ENCODE measurements at regions not wholly inside any gene's neighbourhood (a gene's known extent, or its start where the extent isn't known, plus 50 kb on each side); places are given as distances from the start of the nearest gene placed in this dataset.

DNA sequence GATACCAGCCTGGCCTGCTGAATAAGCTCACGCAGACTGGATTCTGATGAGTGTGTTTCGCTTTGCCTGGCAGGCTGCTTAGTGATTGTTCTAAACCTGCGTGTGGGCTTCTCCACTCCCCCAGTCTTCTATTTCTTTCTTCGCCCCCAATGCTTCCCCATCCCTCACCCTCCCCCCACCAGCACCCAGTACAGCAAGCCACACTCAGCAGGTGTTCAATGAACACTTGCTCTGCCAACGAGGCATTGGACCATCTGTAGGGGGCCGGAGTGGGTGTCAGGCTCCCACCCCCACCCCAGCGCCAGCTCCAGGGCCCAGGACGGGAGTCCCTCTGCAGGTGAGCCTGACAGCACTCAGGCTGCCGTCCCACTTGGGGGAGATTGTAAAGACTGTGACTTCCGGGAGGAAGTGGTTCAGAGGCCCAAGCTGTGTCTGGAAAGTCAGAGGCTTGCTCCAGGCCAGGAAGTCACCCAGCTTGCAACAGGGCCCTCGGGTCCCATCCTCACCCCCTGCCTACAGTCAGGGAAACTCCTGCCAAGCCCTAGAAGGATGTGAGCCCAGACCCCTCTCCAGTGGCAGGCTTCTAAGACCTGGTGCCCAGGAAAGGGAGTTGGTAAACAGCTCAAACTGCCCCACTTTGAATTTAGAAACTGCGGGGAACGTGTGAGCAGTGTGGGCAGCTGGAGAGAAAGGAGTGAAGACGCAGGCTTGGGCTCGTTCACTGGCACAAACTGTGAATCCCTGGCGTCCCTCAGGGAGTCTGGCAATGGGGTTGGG is 66.3 kb upstream of the PRDM11 start:
- peak overlapping the region; percentile 92 to 97 for H3K4ac ChIP-seq (ENCODE audit: low read depth in 1 of 2, low read length in 2 of 2)
- no peak overlapping the region for H3K23ac ChIP-seq (ENCODE audit: low read length in 2 of 2)
- peaks cover 12 to 37% of the 10 kb centered on the region in 2 experiments for H3K27me3 ChIP-seq (ENCODE audit: control insufficient read depth in 1 of 2, insufficient read depth in 1 of 2, low read length in 2 of 2)
- H4K91ac ChIP-seq (ENCODE audit: low read length): peak overlapping the region; percentile 96
- no peaks in the 10 kb centered on the region for H3K9me3 ChIP-seq (ENCODE audit: control insufficient read depth, low read length)
- no peaks in the 10 kb centered on the region for H3K36me3 ChIP-seq (ENCODE audit: control insufficient read depth in 1 of 2, insufficient read depth in 2 of 2, low read depth in 1 of 2, low read length in 2 of 2)
- H3K9ac ChIP-seq (ENCODE audit: low read length): no peak overlapping the region
- no peak overlapping the region for H3K4me3 ChIP-seq (ENCODE audit: insufficient read depth in 1 of 2, low read depth in 1 of 2, low read length in 2 of 2)
- peak overlapping the region; percentile 75 for H2BK120ac ChIP-seq (ENCODE audit: low read depth, low read length)
- peaks cover 6% of the 10 kb centered on the region for H3K4me1 ChIP-seq (ENCODE audit: control insufficient read depth, insufficient read depth, low read depth, low read length)
- H2AFZ ChIP-seq (ENCODE audit: low read depth, low read length): peak overlapping the region; percentile 20
- peak overlapping the region in 1 of 2 experiments; percentile 94 for H3K14ac ChIP-seq (ENCODE audit: low read length in 2 of 2)
- H2BK15ac ChIP-seq (ENCODE audit: low read depth, poor library complexity, severe bottlenecking): peak overlapping the region; percentile 15
- WGBS: 67% methylated on average over 16 of the region's 16 CpGs
- peak overlapping the region; percentile 86 to 99 for H2BK12ac ChIP-seq (ENCODE audit: low read length in 2 of 2)
- H4K8ac ChIP-seq (ENCODE audit: low read length): peak overlapping the region; percentile 93
- H3K27ac ChIP-seq (ENCODE audit: low read length, poor library complexity, severe bottlenecking): no peak overlapping the region
- H3K18ac ChIP-seq (ENCODE audit: low read depth in 1 of 2, low read length in 2 of 2): peak overlapping the region; percentile 93 to 97
- H2AK5ac ChIP-seq (ENCODE audit: low read length, severe bottlenecking): no peak overlapping the region
- H2BK5ac ChIP-seq (ENCODE audit: low read depth, low read length, poor library complexity, severe bottlenecking): no peak overlapping the region
- no peak for DNase-seq
- H3K4me2 ChIP-seq (ENCODE audit: low read length, poor library complexity, severe bottlenecking): no peak overlapping the region
- no peaks in the 10 kb centered on the region for H3K79me1 ChIP-seq (replicated peaks; ENCODE audit: low read length, poor library complexity, severe bottlenecking)

DNA sequence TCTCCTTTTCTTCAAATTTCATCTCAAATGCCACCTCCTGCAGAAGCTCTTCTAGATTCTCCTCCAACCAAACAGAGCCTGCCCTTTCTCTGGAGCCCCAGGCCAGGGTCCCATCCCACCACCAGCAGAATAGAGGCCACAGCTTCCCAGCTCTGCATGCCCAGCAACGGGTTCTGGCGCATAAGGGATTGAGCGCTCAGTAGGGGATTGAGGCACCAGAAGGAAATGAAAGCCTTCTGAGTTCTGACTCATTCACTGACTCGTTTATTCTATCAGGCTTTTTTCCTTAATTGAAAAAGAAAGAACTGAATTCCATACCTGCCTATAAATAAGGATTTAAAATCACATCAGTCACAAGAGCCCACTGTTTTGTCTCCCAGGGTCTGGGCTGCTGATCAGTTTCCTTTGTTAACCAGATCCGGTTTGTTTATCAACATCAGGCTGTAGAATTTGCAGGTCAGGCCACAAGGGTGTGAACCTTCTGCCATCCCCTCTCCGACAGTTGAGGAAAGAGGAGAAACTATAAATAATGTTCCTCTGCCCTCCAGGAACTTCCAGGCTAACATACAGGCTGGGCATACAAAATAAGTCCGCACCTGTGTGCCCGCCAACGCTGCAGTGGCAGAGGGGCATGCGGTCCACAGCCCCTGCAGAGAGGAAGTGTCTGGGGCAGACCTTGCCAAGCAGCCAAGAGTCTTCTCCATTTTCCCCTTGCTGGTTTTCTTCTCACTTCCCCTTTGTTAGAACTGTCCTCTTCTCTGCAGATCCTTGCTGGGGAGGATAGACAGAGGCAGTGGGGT is 63.5 kb upstream of the PRDM11 start:
- Histone ChIP-seq H3K4me1 (ENCODE audit: control insufficient read depth, insufficient read depth, low read depth, low read length) (peaks cover 14% of the 10 kb centered on the region), H3K4ac (ENCODE audit: low read depth in 1 of 2, low read length in 2 of 2) (peak overlapping the region in 1 of 2 experiments; percentile 41), H4K8ac (ENCODE audit: low read length) (no peak overlapping the region), H3K9me3 (ENCODE audit: control insufficient read depth, low read length) (no peaks in the 10 kb centered on the region), H3K27me3 (ENCODE audit: control insufficient read depth in 1 of 2, insufficient read depth in 1 of 2, low read length in 2 of 2) (peaks cover 16 to 28% of the 10 kb centered on the region in 2 experiments), H2BK5ac (ENCODE audit: low read depth, low read length, poor library complexity, severe bottlenecking) (no peak overlapping the region), H3K23ac (ENCODE audit: low read length in 2 of 2) (no peak overlapping the region), H3K14ac (ENCODE audit: low read length in 2 of 2) (no peak overlapping the region), H3K27ac (ENCODE audit: low read length, poor library complexity, severe bottlenecking) (no peak overlapping the region), H2AFZ (ENCODE audit: low read depth, low read length) (no peak overlapping the region), H3K79me1 (replicated peaks; ENCODE audit: low read length, poor library complexity, severe bottlenecking) (no peaks in the 10 kb centered on the region), H2BK15ac (ENCODE audit: low read depth, poor library complexity, severe bottlenecking) (no peak overlapping the region), H2BK12ac (ENCODE audit: low read length in 2 of 2) (no peak overlapping the region), H3K9ac (ENCODE audit: low read length) (no peak overlapping the region), H4K91ac (ENCODE audit: low read length) (no peak overlapping the region), H2AK5ac (ENCODE audit: low read length, severe bottlenecking) (no peak overlapping the region), H3K4me3 (ENCODE audit: insufficient read depth in 1 of 2, low read depth in 1 of 2, low read length in 2 of 2) (no peak overlapping the region), H3K36me3 (ENCODE audit: control insufficient read depth in 1 of 2, insufficient read depth in 2 of 2, low read depth in 1 of 2, low read length in 2 of 2) (no peaks in the 10 kb centered on the region), H2BK120ac (ENCODE audit: low read depth, low read length) (no peak overlapping the region), H3K4me2 (ENCODE audit: low read length, poor library complexity, severe bottlenecking) (no peak overlapping the region), H3K18ac (ENCODE audit: low read depth in 1 of 2, low read length in 2 of 2) (peak overlapping the region in 1 of 2 experiments; percentile 49)
- DNase-seq: no peak
- 57% methylated on average over 10 of the region's 10 CpGs for WGBS

DNA sequence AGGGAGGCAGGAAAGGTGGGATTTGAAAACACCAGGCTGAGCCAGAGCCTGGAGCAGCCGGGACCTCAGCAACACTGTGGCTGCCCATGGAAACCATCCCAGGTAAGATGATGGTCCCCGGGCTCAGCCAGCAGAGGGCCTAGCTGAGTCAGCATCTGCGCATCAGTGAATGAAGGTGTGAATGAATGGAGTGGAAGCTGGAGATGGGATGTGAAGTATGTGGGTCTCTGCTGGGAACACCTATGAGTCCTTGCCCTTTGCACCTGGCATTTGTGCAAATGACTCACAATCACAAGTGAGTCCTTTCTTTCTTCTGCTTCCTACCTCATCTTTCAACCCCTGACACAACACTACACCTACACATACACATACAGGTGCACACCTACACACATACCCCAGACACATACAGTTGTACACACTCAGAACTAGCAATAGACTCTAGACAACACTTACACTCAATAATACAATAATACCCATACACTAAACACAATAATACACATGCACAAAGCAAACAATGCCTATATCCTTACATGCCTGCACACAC is 62.8 kb upstream of the PRDM11 start:
- peak overlapping the region in 1 of 2 experiments; percentile 64 for H2BK12ac ChIP-seq (ENCODE audit: low read length in 2 of 2)

More for the DNA sequence above, 62.8 kb upstream of the PRDM11 start:
- no peak overlapping the region for H2AFZ ChIP-seq (ENCODE audit: low read depth, low read length)
- H3K79me1 ChIP-seq (replicated peaks; ENCODE audit: low read length, poor library complexity, severe bottlenecking): no peaks in the 10 kb centered on the region
- H2BK15ac ChIP-seq (ENCODE audit: low read depth, poor library complexity, severe bottlenecking): no peak overlapping the region
- H3K9ac ChIP-seq (ENCODE audit: low read length): no peak overlapping the region
- no peak overlapping the region for H3K23ac ChIP-seq (ENCODE audit: low read length in 2 of 2)
- no peak overlapping the region for H2AK5ac ChIP-seq (ENCODE audit: low read length, severe bottlenecking)
- no peak overlapping the region for H2BK5ac ChIP-seq (ENCODE audit: low read depth, low read length, poor library complexity, severe bottlenecking)
- H4K91ac ChIP-seq (ENCODE audit: low read length): no peak overlapping the region
- peak overlapping the region in 1 of 2 experiments; percentile 25 for H3K4ac ChIP-seq (ENCODE audit: low read depth in 1 of 2, low read length in 2 of 2)
- no peak overlapping the region for H4K8ac ChIP-seq (ENCODE audit: low read length)
- 33% methylated on average over 3 of the region's 3 CpGs for WGBS
- H3K14ac ChIP-seq (ENCODE audit: low read length in 2 of 2): no peak overlapping the region
- H2BK120ac ChIP-seq (ENCODE audit: low read depth, low read length): no peak overlapping the region
- no peak overlapping the region for H3K27ac ChIP-seq (ENCODE audit: low read length, poor library complexity, severe bottlenecking)
- H3K9me3 ChIP-seq (ENCODE audit: control insufficient read depth, low read length): no peaks in the 10 kb centered on the region
- no peak overlapping the region for H3K18ac ChIP-seq (ENCODE audit: low read depth in 1 of 2, low read length in 2 of 2)
- peaks cover 13 to 22% of the 10 kb centered on the region in 2 experiments for H3K27me3 ChIP-seq (ENCODE audit: control insufficient read depth in 1 of 2, insufficient read depth in 1 of 2, low read length in 2 of 2)
- no peak for DNase-seq
- peaks cover 19% of the 10 kb centered on the region for H3K4me1 ChIP-seq (ENCODE audit: control insufficient read depth, insufficient read depth, low read depth, low read length)
- H3K4me2 ChIP-seq (ENCODE audit: low read length, poor library complexity, severe bottlenecking): no peak overlapping the region
- H3K4me3 ChIP-seq (ENCODE audit: insufficient read depth in 1 of 2, low read depth in 1 of 2, low read length in 2 of 2): no peak overlapping the region
- no peaks in the 10 kb centered on the region for H3K36me3 ChIP-seq (ENCODE audit: control insufficient read depth in 1 of 2, insufficient read depth in 2 of 2, low read depth in 1 of 2, low read length in 2 of 2)

All from mesenchymal stem cell (in vitro differentiated cells and primary cell).